Muscle of arm (tissue), 1 donor: ENCODE measurements at regions not wholly inside any gene's neighbourhood (a gene's known extent, or its start where the extent isn't known, plus 50 kb on each side); places are given as distances from the start of the nearest gene placed in this dataset.
A peak's percentile ranks its signal among the peaks of the same experiment; 100 is the strongest.

Experiments
- DNase-seq: peaks from one replicate; pipeline ENCODE4 v3.0.0-alpha.2; 2013

- DNase-seq, result no peak
Observed at GRCh38 chr9:120009856-120010255, 570.1 kb downstream of the CDK5RAP2 start.

GRCh38 chr9:120001536-120001935, 578.4 kb downstream of the CDK5RAP2 start:
- no peak for DNase-seq

GRCh38 chr9:119998614-119999013, 581.4 kb downstream of the CDK5RAP2 start:
- no peak for DNase-seq

GRCh38 chr9:119991797-119992196, 588.2 kb downstream of the CDK5RAP2 start:
- DNase-seq, result no peak

GRCh38 chr9:119986713-119987112, 593.3 kb downstream of the CDK5RAP2 start:
- no peak for DNase-seq

GRCh38 chr9:119986205-119986604, 593.8 kb downstream of the CDK5RAP2 start:
- DNase-seq, result no peak

DNA sequence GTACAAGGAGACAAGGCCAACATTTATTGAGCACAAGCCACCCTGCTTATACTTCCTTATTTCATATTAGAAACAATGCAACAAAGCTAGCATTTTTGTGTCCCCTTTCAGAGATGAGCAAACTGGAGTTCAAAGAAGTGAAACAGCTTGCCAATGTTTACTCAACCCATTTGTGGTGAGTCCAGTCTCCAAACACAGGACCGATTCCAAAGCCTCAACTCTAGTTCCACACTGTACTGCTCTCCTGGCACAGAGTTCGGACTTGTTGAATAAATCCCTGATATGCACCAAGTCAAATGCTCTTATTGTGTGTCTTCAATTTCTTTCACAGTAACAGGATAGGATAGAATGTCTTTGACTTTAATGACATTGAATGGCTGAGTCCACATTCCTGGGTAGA, 604.8 kb upstream of the BRINP1 start:
- no peak for DNase-seq

DNA sequence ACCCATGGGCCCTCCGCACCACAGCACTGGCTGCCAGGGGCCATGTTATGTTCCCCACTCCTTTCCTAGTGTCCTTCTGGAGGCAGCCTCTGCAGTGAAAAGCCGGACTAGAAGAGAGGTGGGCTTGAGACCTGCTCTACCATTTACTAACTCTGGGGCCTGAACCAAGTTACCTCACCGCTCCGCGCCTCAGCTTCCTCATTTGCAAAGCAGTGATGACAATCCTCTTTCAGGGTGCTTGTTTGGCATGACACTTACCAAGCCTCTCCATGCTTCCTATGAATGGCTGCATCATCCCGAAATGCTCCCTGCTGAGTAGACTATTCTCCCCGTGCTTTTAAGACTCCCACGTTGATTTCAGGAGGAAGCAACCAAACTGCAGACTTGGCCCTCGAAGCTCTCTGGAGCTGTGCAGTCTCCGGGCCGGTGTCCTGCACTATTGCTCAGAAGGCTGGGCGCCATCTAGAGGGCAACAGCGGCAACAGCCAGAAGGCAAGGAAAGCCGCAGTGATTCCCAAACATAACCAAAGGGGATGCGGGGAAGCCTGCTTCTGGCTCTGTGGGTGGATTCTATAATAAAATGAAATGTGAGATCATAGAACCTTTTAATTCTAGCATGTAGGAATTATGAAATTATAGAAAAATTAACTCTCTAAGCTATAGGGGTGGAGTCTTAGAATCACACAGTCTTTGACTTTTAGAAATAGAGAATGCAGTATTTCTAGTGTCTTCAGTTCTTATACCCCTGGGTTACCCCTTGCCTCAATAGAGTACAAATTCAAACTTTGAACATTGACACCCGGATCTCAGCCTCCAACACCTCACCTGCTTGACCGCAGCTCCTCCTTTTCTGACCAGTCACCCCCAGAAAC, 599.8 kb upstream of the BRINP1 start:
- DNase-seq, result peak; percentile 59

GRCh38 chr9:119967867-119968535, 598.8 kb upstream of the BRINP1 start:
- DNase-seq, result no peak

DNA sequence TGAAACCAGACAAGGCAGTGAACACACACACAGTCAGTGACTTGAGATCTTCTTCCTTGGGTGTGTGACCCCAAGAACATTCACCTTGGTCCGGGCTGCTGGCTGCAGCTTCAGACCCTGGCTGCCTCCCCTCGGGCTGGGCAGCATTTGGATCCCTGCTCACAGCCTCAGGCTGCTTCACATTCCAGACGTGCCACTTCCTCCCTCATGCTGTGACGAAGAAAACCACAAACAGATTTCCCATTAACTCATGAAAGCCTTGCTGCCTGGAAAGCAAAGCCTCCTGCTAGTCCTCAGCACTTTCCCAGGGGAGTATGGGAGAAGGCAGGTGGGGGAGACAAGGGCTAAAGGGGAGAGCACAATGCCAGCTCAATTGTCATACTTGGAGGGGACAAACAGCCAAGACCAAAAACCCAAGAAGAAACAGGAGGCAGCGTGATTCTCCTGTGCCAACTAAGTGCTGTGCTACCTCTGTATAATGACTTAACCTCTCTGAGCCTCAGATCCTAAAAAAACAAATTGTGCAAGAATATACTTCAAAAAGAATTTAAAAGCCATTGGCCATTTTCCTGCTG, 594.6 kb upstream of the BRINP1 start:
- DNase-seq, result no peak

- no peak for DNase-seq
Observed at GRCh38 chr9:119963258-119963797, 594.1 kb upstream of the BRINP1 start.

GRCh38 chr9:119961774-119962424, 592.7 kb upstream of the BRINP1 start:
- DNase-seq, result no peak

DNA sequence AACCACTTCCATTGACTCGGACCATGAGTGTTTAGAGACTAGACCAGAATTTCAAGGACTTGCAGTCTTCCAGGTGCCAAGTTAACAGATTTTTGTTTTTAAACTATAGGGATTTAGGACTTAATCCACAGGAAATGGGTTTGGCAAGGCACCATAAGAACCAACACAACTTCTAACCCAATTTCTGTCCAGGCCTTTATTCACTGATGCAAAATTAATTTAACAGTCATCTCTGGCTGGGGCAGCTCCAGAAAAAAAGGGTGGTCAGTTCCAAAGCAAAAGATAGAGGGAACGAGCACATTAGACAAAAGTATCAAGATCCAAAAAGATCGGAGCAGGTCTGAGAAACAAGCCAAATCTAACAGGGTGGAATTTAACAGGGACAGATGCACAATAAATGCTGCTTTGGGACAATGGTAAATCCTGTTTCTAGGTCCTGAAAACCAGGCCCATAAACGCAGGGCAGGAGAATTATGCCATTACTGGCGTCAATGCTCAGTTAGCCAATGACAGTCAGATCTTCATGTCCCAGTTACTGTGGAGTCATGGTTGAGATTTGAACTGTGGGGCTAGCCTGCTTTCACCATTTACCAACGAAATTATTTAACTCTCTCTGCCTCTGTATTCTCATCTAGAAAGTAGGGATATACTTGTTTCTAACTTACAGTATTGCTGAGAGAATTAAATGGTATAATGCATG, 590.8 kb upstream of the BRINP1 start:
- no peak for DNase-seq

DNA sequence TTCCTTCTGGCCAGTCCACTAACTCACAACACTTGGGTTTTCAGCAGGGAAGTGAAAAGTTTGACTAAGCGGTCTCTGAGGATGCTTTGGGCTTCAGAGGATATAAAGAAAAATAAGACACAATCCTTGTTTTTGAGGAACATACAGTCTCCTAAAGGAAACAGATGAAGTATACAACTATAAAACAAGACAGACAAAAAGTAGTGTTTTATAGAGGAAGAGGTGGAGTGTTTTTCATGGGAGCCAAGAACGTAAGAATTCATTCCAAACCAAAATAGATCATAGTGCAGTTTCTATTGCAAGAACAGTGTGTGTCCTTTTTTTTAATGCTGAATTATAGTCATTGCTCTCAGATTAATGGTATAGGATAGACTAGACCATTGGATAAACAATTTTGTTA, 586.9 kb upstream of the BRINP1 start:
- DNase-seq, result no peak

GRCh38 chr9:119955276-119955675, 586.0 kb upstream of the BRINP1 start:
- DNase-seq, result no peak

DNA sequence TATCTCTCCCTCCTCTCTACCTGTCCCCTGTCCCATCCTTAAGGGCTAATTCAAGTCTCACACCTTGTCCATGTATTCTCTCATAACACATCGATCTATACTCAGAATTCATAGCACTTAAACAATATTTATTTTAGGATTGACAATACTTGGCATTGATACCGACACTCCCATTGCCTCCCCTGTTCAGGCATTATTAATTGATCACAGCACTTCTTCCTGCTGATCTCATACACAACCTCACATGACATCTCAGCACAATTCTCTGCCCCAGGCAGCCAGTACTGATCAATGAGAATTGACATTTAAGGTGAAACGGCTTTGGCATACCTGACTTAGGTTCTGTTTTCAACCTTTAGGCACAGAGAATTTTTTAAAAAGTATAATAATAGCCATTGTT, 582.4 kb upstream of the BRINP1 start:
- DNase-seq, result no peak

DNA sequence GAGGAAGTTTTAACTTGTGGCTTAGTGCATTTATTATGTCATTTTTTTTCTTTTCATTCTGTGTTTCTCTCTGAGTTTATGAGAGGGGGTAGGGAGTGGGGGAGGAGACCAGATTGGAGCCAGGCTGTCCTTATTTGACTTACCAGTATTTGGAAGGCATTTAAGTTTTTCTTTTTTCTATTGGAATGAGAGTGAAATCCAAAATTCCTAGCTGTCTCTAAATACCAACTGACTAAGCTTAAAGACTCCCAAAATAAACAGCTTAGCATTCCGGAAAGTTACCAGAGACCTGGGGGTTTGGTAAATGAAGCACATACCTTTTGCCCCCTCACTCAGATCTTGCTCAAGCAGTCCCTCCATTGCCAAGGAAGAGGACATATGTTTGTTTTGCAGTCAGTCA, 581.9 kb upstream of the BRINP1 start:
- no peak for DNase-seq

- no peak for DNase-seq
Observed at GRCh38 chr9:119945686-119946085, 576.5 kb upstream of the BRINP1 start.

- no peak for DNase-seq
Observed at GRCh38 chr9:119941091-119941490, 571.9 kb upstream of the BRINP1 start.

GRCh38 chr9:119938871-119939270, 569.6 kb upstream of the BRINP1 start:
- no peak for DNase-seq

DNA sequence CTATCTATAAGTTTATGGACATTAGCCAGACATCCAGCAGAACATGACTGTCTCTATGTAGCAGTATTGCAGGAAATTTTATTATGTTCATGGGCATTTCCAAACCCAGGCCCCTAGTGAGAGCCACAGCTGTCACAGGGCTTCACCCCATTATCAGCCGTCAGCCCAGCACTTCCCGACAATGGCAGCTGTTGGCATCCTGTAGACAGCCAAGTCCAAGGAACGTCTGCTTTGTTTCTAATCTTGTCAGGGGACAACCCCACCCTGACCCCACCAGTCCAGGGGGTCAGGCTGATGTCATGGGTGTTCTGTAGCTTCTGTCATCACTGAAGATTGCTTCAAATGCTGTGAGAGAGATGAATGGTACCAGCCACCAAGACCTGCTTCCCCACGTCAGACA, 565.3 kb upstream of the BRINP1 start:
- peak; percentile 0 for DNase-seq

DNA sequence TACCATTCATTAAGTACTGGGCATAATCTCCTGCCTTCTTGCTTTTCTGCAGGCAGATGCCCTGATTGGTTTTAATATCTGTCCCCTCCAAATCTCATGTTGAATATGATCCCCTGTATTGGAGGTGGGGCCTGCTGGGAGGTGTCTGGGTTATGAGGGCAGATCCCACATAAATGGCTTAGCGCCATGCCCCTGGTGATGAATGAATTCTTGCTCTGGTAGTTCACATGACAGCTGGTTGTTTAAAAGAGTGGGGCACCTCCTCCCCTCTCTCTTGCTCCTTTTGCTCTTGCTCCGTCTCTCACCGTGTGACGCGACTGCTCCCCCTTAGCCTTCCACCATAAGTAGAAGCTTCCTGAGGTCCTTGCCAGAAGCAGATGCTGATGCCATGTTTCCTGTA, 564.0 kb upstream of the BRINP1 start:
- no peak for DNase-seq
